ENCODE measurements at regions not wholly inside any gene's neighbourhood (a gene's known extent, or its start where the extent isn't known, plus 50 kb on each side); places are given as distances from the start of the nearest gene placed in this dataset.

- TF ChIP-seq CTCF (conservative IDR thresholded peaks at IDR 0.05) (no peak), EZH2 (IDR thresholded peaks at IDR 0.05; ENCODE audit: low read depth) (no peak)
Observed at GRCh38 chr5:3220638-3221288, 374.9 kb upstream of the IRX1 start.
